ENCODE measurements at regions not wholly inside any gene's neighbourhood (a gene's known extent, or its start where the extent isn't known, plus 50 kb on each side); places are given as distances from the start of the nearest gene placed in this dataset.

- TF ChIP-seq, protein P1, sequence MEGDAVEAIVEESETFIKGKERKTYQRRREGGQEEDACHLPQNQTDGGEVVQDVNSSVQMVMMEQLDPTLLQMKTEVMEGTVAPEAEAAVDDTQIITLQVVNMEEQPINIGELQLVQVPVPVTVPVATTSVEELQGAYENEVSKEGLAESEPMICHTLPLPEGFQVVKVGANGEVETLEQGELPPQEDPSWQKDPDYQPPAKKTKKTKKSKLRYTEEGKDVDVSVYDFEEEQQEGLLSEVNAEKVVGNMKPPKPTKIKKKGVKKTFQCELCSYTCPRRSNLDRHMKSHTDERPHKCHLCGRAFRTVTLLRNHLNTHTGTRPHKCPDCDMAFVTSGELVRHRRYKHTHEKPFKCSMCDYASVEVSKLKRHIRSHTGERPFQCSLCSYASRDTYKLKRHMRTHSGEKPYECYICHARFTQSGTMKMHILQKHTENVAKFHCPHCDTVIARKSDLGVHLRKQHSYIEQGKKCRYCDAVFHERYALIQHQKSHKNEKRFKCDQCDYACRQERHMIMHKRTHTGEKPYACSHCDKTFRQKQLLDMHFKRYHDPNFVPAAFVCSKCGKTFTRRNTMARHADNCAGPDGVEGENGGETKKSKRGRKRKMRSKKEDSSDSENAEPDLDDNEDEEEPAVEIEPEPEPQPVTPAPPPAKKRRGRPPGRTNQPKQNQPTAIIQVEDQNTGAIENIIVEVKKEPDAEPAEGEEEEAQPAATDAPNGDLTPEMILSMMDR (IDR thresholded peaks at IDR 0.05; ENCODE audit: extremely low read depth, insufficient read depth, missing control alignments) = no peak
- in situ Hi-C loops (cut with MboI; ENCODE audit: low pct_unique_long_range_greater_than_20kb, low sequenced_read_pairs, unreplicated experiment) = no loop called here
- DNase-seq (ENCODE audit: low spot score) = no peak
Measured at GRCh38 chr1:199404976-199405375, 622.5 kb upstream of the NR5A2 start.

GRCh38 chr1:199405634-199406196, 621.8 kb upstream of the NR5A2 start:
- in situ Hi-C loops (cut with MboI; ENCODE audit: low pct_unique_long_range_greater_than_20kb, low sequenced_read_pairs, unreplicated experiment) = no loop called here
- DNase-seq (ENCODE audit: low spot score) = no peak
- TF ChIP-seq, protein P1 (IDR thresholded peaks at IDR 0.05; ENCODE audit: extremely low read depth, insufficient read depth, missing control alignments) = no peak

GRCh38 chr1:199410462-199410861, 617.0 kb upstream of the NR5A2 start:
- TF ChIP-seq, protein P1 (IDR thresholded peaks at IDR 0.05; ENCODE audit: extremely low read depth, insufficient read depth, missing control alignments) = no peak
- in situ Hi-C loops (cut with MboI; ENCODE audit: low pct_unique_long_range_greater_than_20kb, low sequenced_read_pairs, unreplicated experiment) = no loop called here

DNA sequence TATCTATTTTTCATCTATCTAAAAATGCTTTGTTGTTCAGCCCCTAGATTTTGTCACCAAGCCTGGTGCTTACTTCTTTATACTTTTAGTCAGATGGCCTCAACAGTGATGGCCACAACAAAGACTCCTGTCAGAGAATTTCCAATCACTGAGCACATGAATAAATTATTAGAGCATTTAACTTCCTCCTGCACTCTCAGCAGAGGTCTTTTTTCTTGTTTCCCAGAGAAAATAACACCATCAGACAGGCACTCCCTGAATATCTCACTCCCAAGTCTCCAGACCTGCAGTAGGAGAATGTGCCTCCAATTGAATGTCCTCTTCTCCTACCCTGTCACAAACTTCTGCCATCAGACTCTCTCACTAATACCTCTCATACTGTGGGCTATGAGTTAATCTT, 616.0 kb upstream of the NR5A2 start:
- DNase-seq (ENCODE audit: low spot score) = no peak
- TF ChIP-seq, protein P1 (IDR thresholded peaks at IDR 0.05; ENCODE audit: extremely low read depth, insufficient read depth, missing control alignments) = no peak
- in situ Hi-C loops (cut with MboI; ENCODE audit: low pct_unique_long_range_greater_than_20kb, low sequenced_read_pairs, unreplicated experiment) = no loop called here

More at GRCh38 chr1:199410462-199410861, 617.0 kb upstream of the NR5A2 start:
- DNase-seq (ENCODE audit: low spot score) = no peak

DNA sequence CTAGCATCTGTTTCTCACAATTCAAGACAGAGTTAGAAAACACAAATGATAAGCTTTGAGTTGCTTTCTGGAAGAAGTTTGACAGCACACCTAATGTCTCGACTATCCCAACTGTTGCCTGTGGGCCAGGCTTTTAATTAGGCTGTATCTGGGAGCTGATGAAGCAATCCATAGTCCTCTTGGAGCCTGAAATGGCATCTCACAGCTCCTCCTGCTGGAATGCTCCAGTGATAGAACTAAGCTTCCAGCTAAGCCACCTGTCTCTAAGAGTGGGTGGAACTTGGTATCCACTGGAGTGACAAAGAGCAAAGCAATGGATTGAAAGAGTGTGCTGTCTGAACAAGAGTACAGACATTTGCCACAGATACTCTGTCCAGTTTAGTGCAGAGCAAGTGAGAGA, 605.3 kb upstream of the NR5A2 start:
- DNase-seq (ENCODE audit: low spot score) = no peak
- TF ChIP-seq, protein P1 (IDR thresholded peaks at IDR 0.05; ENCODE audit: extremely low read depth, insufficient read depth, missing control alignments) = peak; percentile 21
- in situ Hi-C loops (cut with MboI; ENCODE audit: low pct_unique_long_range_greater_than_20kb, low sequenced_read_pairs, unreplicated experiment) = no loop called here

- in situ Hi-C loops (cut with MboI; ENCODE audit: low pct_unique_long_range_greater_than_20kb, low sequenced_read_pairs, unreplicated experiment) = no loop called here
- DNase-seq (ENCODE audit: low spot score) = no peak
- TF ChIP-seq, protein P1 (IDR thresholded peaks at IDR 0.05; ENCODE audit: extremely low read depth, insufficient read depth, missing control alignments) = no peak
Measured at GRCh38 chr1:199447906-199448305, 579.6 kb upstream of the NR5A2 start.

Data from GM13977 (cell line).